ENCODE measurements at regions not wholly inside any gene's neighbourhood (a gene's known extent, or its start where the extent isn't known, plus 50 kb on each side); places are given as distances from the start of the nearest gene placed in this dataset.

DNA sequence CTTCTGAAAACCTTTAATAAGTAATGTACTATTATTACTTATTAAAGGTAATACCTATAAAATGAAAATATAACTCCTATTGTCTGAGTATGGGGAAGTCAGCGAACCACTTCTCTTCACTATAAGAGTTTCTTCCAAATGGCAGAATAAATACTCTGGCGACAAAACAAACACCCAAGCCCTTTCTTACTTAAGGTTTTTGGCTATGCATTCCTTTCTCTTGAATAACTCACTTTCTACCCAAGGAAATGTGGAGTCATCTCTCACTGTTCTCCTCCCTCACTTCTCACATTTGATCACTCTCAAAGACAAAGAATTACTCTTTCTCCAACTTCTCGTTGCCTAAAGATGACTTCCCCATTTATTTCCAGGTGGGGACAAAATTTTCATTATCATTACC, 816.8 kb upstream of the CRIM1 start:
- TF ChIP-seq, protein P1, sequence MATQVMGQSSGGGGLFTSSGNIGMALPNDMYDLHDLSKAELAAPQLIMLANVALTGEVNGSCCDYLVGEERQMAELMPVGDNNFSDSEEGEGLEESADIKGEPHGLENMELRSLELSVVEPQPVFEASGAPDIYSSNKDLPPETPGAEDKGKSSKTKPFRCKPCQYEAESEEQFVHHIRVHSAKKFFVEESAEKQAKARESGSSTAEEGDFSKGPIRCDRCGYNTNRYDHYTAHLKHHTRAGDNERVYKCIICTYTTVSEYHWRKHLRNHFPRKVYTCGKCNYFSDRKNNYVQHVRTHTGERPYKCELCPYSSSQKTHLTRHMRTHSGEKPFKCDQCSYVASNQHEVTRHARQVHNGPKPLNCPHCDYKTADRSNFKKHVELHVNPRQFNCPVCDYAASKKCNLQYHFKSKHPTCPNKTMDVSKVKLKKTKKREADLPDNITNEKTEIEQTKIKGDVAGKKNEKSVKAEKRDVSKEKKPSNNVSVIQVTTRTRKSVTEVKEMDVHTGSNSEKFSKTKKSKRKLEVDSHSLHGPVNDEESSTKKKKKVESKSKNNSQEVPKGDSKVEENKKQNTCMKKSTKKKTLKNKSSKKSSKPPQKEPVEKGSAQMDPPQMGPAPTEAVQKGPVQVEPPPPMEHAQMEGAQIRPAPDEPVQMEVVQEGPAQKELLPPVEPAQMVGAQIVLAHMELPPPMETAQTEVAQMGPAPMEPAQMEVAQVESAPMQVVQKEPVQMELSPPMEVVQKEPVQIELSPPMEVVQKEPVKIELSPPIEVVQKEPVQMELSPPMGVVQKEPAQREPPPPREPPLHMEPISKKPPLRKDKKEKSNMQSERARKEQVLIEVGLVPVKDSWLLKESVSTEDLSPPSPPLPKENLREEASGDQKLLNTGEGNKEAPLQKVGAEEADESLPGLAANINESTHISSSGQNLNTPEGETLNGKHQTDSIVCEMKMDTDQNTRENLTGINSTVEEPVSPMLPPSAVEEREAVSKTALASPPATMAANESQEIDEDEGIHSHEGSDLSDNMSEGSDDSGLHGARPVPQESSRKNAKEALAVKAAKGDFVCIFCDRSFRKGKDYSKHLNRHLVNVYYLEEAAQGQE (IDR thresholded peaks at IDR 0.05), result no peak
- TF ChIP-seq, protein P2, sequence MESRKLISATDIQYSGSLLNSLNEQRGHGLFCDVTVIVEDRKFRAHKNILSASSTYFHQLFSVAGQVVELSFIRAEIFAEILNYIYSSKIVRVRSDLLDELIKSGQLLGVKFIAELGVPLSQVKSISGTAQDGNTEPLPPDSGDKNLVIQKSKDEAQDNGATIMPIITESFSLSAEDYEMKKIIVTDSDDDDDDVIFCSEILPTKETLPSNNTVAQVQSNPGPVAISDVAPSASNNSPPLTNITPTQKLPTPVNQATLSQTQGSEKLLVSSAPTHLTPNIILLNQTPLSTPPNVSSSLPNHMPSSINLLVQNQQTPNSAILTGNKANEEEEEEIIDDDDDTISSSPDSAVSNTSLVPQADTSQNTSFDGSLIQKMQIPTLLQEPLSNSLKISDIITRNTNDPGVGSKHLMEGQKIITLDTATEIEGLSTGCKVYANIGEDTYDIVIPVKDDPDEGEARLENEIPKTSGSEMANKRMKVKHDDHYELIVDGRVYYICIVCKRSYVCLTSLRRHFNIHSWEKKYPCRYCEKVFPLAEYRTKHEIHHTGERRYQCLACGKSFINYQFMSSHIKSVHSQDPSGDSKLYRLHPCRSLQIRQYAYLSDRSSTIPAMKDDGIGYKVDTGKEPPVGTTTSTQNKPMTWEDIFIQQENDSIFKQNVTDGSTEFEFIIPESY (IDR thresholded peaks at IDR 0.05), result no peak
- no peak for TF ChIP-seq TAF1 (conservative IDR thresholded peaks at IDR 0.05)
- TF ChIP-seq, protein P3, sequence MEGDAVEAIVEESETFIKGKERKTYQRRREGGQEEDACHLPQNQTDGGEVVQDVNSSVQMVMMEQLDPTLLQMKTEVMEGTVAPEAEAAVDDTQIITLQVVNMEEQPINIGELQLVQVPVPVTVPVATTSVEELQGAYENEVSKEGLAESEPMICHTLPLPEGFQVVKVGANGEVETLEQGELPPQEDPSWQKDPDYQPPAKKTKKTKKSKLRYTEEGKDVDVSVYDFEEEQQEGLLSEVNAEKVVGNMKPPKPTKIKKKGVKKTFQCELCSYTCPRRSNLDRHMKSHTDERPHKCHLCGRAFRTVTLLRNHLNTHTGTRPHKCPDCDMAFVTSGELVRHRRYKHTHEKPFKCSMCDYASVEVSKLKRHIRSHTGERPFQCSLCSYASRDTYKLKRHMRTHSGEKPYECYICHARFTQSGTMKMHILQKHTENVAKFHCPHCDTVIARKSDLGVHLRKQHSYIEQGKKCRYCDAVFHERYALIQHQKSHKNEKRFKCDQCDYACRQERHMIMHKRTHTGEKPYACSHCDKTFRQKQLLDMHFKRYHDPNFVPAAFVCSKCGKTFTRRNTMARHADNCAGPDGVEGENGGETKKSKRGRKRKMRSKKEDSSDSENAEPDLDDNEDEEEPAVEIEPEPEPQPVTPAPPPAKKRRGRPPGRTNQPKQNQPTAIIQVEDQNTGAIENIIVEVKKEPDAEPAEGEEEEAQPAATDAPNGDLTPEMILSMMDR (IDR thresholded peaks at IDR 0.05; ENCODE audit: low read depth, low read length, missing input control), result no peak
